AG10803 (cell line): ENCODE measurements at regions not wholly inside any gene's neighbourhood (a gene's known extent, or its start where the extent isn't known, plus 50 kb on each side); places are given as distances from the start of the nearest gene placed in this dataset.
A peak's percentile ranks its signal among the peaks of the same experiment; 100 is the strongest.
"Not testable (repeated sequence)": the region's sequence is repeated elsewhere in the genome, so short reads cannot be mapped to it uniquely, and the experiment has no call there.

Source experiments
- DNase-seq: peaks from one replicate; pipeline ENCODE4 v3.0.0; 2010; ENCODE audit warnings: low read depth
- H3K4me3 ChIP-seq: 2 replicates; pipeline ENCODE4 v1.5.1; 2011; ENCODE audit warnings: mild to moderate bottlenecking, low read length, control low read depth
- TF ChIP-seq, protein P1 (sequence below): conservative IDR thresholded peaks from 2 replicates; pipeline ENCODE4 v1.5.1; 2011; ENCODE audit warnings: mild to moderate bottlenecking, low read length, control low read depth, inconsistent platforms

DNA sequence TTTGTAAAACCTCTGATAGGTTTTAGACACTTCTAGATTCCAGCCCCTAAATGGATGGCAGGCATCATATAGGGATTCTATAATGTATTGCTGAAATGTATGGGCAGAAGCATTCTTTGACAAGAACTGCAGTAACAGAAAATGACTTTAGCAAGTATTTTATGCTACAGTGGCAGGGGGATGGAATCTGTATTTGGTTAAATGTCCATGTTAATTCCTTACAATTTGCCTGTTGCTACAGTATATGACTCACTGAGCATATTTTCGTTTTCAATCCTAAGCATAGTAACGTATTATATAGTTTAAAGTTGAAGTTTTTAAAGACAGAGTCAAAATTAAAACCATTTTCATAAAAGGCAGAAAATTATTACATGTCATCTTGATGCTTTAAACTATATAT lies 150.1 kb downstream of the MEX3B start:
- TF ChIP-seq, protein P1, sequence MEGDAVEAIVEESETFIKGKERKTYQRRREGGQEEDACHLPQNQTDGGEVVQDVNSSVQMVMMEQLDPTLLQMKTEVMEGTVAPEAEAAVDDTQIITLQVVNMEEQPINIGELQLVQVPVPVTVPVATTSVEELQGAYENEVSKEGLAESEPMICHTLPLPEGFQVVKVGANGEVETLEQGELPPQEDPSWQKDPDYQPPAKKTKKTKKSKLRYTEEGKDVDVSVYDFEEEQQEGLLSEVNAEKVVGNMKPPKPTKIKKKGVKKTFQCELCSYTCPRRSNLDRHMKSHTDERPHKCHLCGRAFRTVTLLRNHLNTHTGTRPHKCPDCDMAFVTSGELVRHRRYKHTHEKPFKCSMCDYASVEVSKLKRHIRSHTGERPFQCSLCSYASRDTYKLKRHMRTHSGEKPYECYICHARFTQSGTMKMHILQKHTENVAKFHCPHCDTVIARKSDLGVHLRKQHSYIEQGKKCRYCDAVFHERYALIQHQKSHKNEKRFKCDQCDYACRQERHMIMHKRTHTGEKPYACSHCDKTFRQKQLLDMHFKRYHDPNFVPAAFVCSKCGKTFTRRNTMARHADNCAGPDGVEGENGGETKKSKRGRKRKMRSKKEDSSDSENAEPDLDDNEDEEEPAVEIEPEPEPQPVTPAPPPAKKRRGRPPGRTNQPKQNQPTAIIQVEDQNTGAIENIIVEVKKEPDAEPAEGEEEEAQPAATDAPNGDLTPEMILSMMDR, result no peak
- H3K4me3 ChIP-seq, result no peak overlapping the region
- DNase-seq, result no peak

DNA sequence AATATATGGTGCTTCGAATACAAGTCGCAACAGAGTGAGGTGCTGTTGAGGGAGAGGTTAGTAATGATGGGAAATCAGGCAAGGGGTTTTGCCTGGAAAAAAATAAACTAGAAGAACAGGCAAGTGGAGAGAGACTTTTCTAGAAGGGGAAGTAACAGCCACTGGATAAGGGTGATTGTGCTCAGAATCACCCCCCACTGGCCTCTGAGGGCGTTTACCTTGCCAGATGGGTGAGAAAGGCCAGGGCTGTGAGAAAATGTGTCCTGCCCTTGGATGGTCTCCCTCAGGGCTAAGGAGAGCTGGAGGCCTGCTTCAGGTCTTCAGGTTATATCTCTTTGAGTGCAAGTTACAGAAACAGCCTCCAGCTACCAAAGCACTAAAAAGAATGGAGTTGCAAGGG lies 151.8 kb downstream of the MEX3B start:
- no peak for DNase-seq
- H3K4me3 ChIP-seq, result no peak overlapping the region
- TF ChIP-seq, protein P1, result no peak

DNA sequence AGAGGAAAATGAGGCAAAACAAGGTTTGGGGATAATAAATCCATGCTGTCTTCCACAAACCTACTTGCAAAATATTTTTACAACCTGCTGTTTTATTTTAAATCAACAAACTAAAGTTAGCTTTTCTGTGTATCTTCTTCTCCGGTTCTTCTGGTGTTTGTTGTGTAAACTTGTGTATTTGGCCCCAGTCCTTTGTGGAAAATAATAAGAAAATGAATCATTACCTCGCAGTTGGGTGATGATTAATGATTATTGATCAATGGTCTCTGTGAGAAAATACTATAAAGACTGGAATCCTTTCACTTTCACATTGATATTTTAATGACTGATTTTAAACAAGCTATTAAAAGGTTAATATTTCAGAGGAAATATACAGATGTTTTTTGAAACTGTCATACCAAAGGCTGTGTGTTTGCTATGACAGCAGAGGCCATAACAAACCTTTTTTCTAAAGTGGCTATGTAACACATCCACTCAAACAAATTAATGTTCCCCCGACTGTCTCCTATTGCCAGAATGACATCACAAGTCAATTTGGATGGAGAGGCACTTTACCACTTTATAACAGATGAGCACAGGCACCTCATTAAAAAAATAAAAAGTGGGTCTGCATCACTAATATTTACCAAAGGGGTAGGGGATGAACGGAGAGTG lies 152.5 kb downstream of the MEX3B start:
- TF ChIP-seq, protein P1, result no peak
- H3K4me3 ChIP-seq, result no peak overlapping the region
- peak; percentile 15 for DNase-seq

DNA sequence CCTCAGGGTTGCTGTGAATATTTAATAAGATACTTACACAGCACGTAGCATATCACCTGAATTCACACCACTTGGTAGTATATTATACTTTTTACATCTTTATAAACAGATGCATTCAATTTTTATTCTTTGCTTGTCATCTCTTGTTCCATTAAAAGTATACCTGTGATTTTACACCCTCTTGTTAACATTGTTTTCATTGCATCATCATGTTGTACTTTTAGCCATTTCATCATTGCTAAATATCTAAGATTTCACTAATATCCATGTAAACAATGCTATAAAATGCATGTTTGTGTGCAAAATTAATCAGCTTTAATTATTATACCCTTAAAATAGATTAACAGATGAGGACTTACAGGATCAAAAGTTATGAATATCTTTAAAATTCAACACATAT lies 155.3 kb downstream of the MEX3B start:
- TF ChIP-seq, protein P1, result no peak
- no peak for DNase-seq
- H3K4me3 ChIP-seq, result no peak overlapping the region

DNA sequence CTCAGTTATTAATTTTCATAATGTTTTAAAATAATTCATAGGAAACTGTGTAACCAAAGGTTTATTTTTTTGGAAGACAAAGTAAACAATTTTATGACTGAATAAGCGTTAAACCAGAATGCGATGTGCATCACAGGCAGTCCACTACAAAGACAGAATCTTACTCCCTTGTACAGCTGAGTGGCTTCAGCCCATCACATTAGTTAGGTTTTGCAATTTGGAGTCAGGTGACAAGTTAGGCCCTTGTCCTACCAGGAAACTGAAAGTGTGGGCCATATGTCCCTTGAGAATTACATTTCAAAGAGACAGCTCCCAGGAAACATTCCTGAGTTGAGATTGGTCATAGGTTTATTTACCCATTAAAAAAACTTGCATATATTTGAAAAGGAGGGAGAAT lies 156.3 kb downstream of the MEX3B start:
- TF ChIP-seq, protein P1, result no peak
- no peak for DNase-seq
- no peak overlapping the region for H3K4me3 ChIP-seq

DNA sequence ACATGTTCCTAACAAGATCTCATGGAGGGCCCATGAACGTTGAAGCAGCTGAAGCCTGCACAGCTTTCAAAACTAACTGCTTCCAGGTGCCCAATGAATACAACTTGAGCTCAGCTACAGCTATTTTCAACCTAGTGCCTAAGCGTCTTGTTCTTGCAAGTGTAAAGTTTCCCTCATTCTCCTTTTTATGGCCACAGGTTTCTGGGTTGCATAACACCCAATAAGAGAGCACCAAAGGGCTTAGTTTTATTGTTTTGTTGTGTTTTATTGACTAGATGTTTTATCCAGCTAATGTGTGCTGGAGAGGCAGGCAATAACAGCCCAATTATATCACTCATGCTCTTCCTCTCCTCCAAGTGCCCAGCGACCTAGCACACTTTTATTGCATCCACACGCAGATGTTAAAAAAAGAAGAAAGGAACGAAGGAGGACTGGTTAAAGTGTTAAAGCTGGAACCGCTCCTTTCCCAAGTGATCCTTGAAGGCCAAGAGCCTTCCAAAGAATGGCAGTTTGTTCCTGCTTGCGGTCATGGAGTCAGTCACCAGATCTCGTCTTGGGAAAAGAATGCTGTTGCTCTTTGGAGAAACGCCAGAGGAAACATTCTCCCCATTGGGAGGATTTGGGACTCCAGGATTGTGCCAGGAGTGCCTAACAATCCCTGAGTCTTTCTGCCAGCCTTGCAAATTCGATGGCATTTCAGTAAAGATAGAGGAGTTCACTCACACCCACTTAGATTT lies 156.9 kb downstream of the MEX3B start:
- no peak overlapping the region for H3K4me3 ChIP-seq
- DNase-seq, result peak; percentile 71
- TF ChIP-seq, protein P1, result no peak

DNA sequence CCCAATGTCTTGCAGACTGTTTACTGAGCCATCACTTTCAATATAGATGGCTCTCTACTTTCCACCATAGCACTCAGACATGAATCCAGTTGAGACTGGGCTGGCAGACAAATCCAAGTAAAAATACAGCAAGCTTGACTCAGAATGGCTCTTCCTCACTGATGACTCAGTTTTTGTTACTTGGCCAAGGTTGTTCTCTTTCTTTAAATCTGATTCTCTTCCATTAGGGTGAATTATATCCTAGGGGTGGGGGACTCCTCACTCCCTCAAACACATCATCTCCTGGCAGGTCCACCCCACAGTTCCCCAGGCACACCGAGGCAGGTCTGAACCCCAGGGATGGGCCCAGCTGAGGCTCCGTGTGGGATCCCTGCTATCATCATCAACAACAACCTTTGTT lies 157.9 kb downstream of the MEX3B start:
- H3K4me3 ChIP-seq, result no peak overlapping the region
- DNase-seq, result peak; percentile 56
- TF ChIP-seq, protein P1, result no peak

DNA sequence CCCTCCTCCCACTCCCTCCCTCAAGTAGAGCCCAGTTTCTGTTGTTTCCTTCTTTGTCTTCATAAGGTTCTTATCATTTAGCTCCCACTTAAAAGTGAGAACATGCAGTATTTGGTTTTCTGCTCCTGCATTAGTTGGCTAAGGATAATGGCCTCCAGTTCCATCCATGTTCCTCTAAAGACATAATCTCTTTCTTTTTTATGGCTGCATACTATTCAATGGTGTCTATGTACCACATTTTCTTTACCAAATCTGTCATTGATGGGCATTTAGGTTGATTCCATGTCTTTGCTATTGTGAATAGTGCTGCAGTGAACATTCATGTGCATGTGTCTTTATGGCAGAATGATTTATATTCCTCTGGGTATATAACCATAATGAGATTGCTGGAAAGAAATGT lies 158.6 kb downstream of the MEX3B start:
- H3K4me3 ChIP-seq, DNase-seq: not testable (repeated sequence)
